ENCODE measurements at regions not wholly inside any gene's neighbourhood (a gene's known extent, or its start where the extent isn't known, plus 50 kb on each side); places are given as distances from the start of the nearest gene placed in this dataset.

- DNase-seq (no peak), ATAC-seq (no peak)
- intact Hi-C loops (cut with micrococcal nuclease), result no loop called here
- no peak for TF ChIP-seq EZH2phosphoT487 (IDR thresholded peaks at IDR 0.05; ENCODE audit: borderline replicate concordance, low read length)
- no peak for TF ChIP-seq CTCF (conservative IDR thresholded peaks at IDR 0.05; ENCODE audit: low read depth, low read length)
- TF ChIP-seq EZH2 (IDR thresholded peaks at IDR 0.05; ENCODE audit: low read length, unreplicated experiment), result no peak
- Histone ChIP-seq H2AFZ (ENCODE audit: low read length) (no peak overlapping the region), H3K4me3 (ENCODE audit: low read length) (no peak overlapping the region), H3K4me2 (ENCODE audit: low read length) (no peak overlapping the region), H3K36me3 (ENCODE audit: low read depth, low read length) (no peaks in the 10 kb centered on the region), H3K27me3 (ENCODE audit: low read length) (no peaks in the 10 kb centered on the region), H3K9me3 (ENCODE audit: low read length) (no peaks in the 10 kb centered on the region), H4K20me1 (ENCODE audit: low read length) (no peaks in the 10 kb centered on the region), H3K4me1 (ENCODE audit: insufficient read depth, low read length) (no peaks in the 10 kb centered on the region), H3K79me2 (ENCODE audit: low read length) (no peaks in the 10 kb centered on the region), H3K9ac (ENCODE audit: low read length) (no peak overlapping the region), H3K9me2 (replicated peaks; ENCODE audit: low read length) (no peaks in the 10 kb centered on the region), H3F3A (ENCODE audit: low read length, unreplicated experiment) (no peaks in the 10 kb centered on the region), H3K27ac (ENCODE audit: low read length) (no peak overlapping the region)
- ChIA-PET CTCF (no interaction called here), POLR2A (ENCODE audit: unreplicated experiment) (no interaction called here)
- no TSS peak for BruUV-seq (replicated peaks)
Observed at GRCh38 chr16:73202161-73202729, 154.3 kb upstream of the ZFHX3 start.

DNA sequence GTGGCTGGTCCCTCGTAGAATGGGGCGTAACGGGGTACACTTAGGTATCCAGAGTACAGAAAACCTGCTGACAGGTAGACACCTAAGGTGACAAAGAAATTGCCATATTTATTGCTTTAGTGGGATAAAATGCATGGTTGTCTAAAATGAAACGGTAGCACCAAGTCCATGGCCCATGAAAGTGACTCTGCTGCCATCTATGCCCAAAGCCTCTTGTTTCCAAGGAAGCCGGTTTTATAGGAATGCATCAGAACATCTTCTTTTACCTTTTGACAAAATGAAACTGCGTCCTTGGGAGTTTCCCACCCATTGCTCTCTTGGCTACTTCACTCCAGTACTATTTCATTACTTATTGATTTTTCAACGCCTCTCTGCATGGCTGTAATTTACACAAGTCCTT, 151.3 kb upstream of the ZFHX3 start:
- H3K79me2 ChIP-seq (ENCODE audit: low read length), result no peaks in the 10 kb centered on the region
- no peak overlapping the region for H3K4me3 ChIP-seq (ENCODE audit: low read length)
- ATAC-seq (no peak), DNase-seq (no peak)
- no peaks in the 10 kb centered on the region for H4K20me1 ChIP-seq (ENCODE audit: low read length)
- no peak overlapping the region for H2AFZ ChIP-seq (ENCODE audit: low read length)
- H3F3A ChIP-seq (ENCODE audit: low read length, unreplicated experiment), result no peaks in the 10 kb centered on the region
- no peak overlapping the region for H3K9ac ChIP-seq (ENCODE audit: low read length)
- intact Hi-C loops (cut with micrococcal nuclease), result loop anchor here (5.0 kb wide), 1 partner anchor 152 kb away; the partner anchor contains the start of gene ZFHX3
- ChIA-PET POLR2A (ENCODE audit: unreplicated experiment) (no interaction called here), CTCF (no interaction called here)
- TF ChIP-seq EZH2 (IDR thresholded peaks at IDR 0.05; ENCODE audit: low read length, unreplicated experiment), result no peak
- 0 out of 2 replicates have a peak, but pooled peaks have one; percentile 14 for TF ChIP-seq CTCF (conservative IDR thresholded peaks at IDR 0.05; ENCODE audit: low read depth, low read length)
- TF ChIP-seq EZH2phosphoT487 (IDR thresholded peaks at IDR 0.05; ENCODE audit: borderline replicate concordance, low read length), result no peak
- H3K4me1 ChIP-seq (ENCODE audit: insufficient read depth, low read length), result no peaks in the 10 kb centered on the region
- no peak overlapping the region for H3K4me2 ChIP-seq (ENCODE audit: low read length)
- H3K27me3 ChIP-seq (ENCODE audit: low read length), result no peaks in the 10 kb centered on the region
- H3K36me3 ChIP-seq (ENCODE audit: low read depth, low read length), result no peaks in the 10 kb centered on the region
- no peak overlapping the region for H3K27ac ChIP-seq (ENCODE audit: low read length)
- no TSS peak for BruUV-seq (replicated peaks)
- H3K9me3 ChIP-seq (ENCODE audit: low read length), result no peaks in the 10 kb centered on the region
- no peaks in the 10 kb centered on the region for H3K9me2 ChIP-seq (replicated peaks; ENCODE audit: low read length)

GRCh38 chr16:73198481-73198880, 150.6 kb upstream of the ZFHX3 start:
- Histone ChIP-seq H3K9me3 (ENCODE audit: low read length) (no peaks in the 10 kb centered on the region), H3K9ac (ENCODE audit: low read length) (no peak overlapping the region), H2AFZ (ENCODE audit: low read length) (no peak overlapping the region), H3K27ac (ENCODE audit: low read length) (no peak overlapping the region), H3K36me3 (ENCODE audit: low read depth, low read length) (no peaks in the 10 kb centered on the region), H3K27me3 (ENCODE audit: low read length) (no peaks in the 10 kb centered on the region), H3K4me3 (ENCODE audit: low read length) (no peak overlapping the region), H4K20me1 (ENCODE audit: low read length) (no peaks in the 10 kb centered on the region), H3F3A (ENCODE audit: low read length, unreplicated experiment) (no peaks in the 10 kb centered on the region), H3K4me1 (ENCODE audit: insufficient read depth, low read length) (no peaks in the 10 kb centered on the region), H3K79me2 (ENCODE audit: low read length) (no peaks in the 10 kb centered on the region), H3K4me2 (ENCODE audit: low read length) (no peak overlapping the region), H3K9me2 (replicated peaks; ENCODE audit: low read length) (no peaks in the 10 kb centered on the region)
- TF ChIP-seq CTCF (conservative IDR thresholded peaks at IDR 0.05; ENCODE audit: low read depth, low read length), result no peak
- no peak for TF ChIP-seq EZH2phosphoT487 (IDR thresholded peaks at IDR 0.05; ENCODE audit: borderline replicate concordance, low read length)
- intact Hi-C loops (cut with micrococcal nuclease), result loop anchor here (5.0 kb wide), 1 partner anchor 151 kb away; the partner anchor contains the start of gene ZFHX3
- CTCF ChIA-PET, result no interaction called here
- ATAC-seq (no peak), DNase-seq (no peak)
- BruUV-seq (replicated peaks), result no TSS peak
- POLR2A ChIA-PET (ENCODE audit: unreplicated experiment), result interaction anchor here (0.7 kb wide), 1 partner anchor 483 kb away, joined by 3 read pairs; no protein-coding TSS in a partner anchor

Data from PC-3 (cell line).